ENCODE measurements at regions not wholly inside any gene's neighbourhood (a gene's known extent, or its start where the extent isn't known, plus 50 kb on each side); places are given as distances from the start of the nearest gene placed in this dataset.

DNA sequence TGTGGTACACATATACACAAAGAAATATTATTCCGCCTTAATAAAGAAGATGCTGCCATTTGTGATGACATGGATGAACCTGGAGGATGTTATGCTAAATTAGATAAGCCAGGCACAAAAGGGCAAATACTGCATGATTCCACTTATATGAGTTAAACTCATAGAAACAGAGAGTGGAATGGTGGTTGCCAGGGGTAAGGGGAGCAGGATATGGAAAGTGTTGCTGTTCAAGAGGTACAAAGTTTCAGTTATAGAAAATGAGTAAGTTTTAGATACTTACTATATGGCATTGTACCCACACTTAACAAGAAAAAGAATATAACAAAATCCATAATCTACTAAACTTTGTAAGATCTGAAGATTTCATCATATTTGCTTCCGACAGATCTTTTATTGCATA, 252.2 kb downstream of the SYK start:
- Mint-ChIP-seq H3K4me1 (ENCODE audit: low read depth, unreplicated experiment) (peaks cover 3% of the 10 kb centered on the region), H3K36me3 (ENCODE audit: low read depth, unreplicated experiment) (no peaks in the 10 kb centered on the region), H3K27ac (ENCODE audit: unreplicated experiment) (no peak overlapping the region), H3K4me3 (ENCODE audit: unreplicated experiment) (no peak overlapping the region), H3K9me3 (ENCODE audit: unreplicated experiment) (no peaks in the 10 kb centered on the region), H3K27me3 (ENCODE audit: low read depth, unreplicated experiment) (no peaks in the 10 kb centered on the region)
- no peaks in the 10 kb centered on the region for H3K79me2 ChIP-seq (ENCODE audit: insufficient read depth, low read length)
- FAIRE-seq (no peak), DNase-seq (ENCODE audit: low read depth) (no peak)
- H2AFZ ChIP-seq (ENCODE audit: low read depth, low read length) = no peak overlapping the region
- no peak overlapping the region for H3K27ac ChIP-seq (ENCODE audit: low read depth, low read length)
- peaks cover 3% of the 10 kb centered on the region for H3K4me1 ChIP-seq (ENCODE audit: insufficient read depth, low read length)
- TF ChIP-seq EZH2 (IDR thresholded peaks at IDR 0.05; ENCODE audit: insufficient read depth, low read length) = no peak
- TF ChIP-seq, protein P1, sequence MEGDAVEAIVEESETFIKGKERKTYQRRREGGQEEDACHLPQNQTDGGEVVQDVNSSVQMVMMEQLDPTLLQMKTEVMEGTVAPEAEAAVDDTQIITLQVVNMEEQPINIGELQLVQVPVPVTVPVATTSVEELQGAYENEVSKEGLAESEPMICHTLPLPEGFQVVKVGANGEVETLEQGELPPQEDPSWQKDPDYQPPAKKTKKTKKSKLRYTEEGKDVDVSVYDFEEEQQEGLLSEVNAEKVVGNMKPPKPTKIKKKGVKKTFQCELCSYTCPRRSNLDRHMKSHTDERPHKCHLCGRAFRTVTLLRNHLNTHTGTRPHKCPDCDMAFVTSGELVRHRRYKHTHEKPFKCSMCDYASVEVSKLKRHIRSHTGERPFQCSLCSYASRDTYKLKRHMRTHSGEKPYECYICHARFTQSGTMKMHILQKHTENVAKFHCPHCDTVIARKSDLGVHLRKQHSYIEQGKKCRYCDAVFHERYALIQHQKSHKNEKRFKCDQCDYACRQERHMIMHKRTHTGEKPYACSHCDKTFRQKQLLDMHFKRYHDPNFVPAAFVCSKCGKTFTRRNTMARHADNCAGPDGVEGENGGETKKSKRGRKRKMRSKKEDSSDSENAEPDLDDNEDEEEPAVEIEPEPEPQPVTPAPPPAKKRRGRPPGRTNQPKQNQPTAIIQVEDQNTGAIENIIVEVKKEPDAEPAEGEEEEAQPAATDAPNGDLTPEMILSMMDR (IDR thresholded peaks at IDR 0.05; ENCODE audit: insufficient read depth, low read depth, low read length) = no peak
- no peak overlapping the region for H3K4me3 ChIP-seq (ENCODE audit: insufficient read depth, low read depth, low read length)
- no peaks in the 10 kb centered on the region for H3K36me3 ChIP-seq (ENCODE audit: insufficient read depth, low read length)
- no peak overlapping the region for H3K4me2 ChIP-seq (ENCODE audit: low read length)
- H3K9ac ChIP-seq (ENCODE audit: low read length) = no peak overlapping the region
- H3K9me3 ChIP-seq (ENCODE audit: insufficient read depth, low read depth, low read length) = no peaks in the 10 kb centered on the region
- no peaks in the 10 kb centered on the region for H4K20me1 ChIP-seq (ENCODE audit: insufficient read depth, low read length)
- H3K27me3 ChIP-seq (ENCODE audit: insufficient read depth, low read length) = no peaks in the 10 kb centered on the region

- TF ChIP-seq EZH2 (IDR thresholded peaks at IDR 0.05; ENCODE audit: insufficient read depth, low read length) = no peak
- TF ChIP-seq, protein P1 (IDR thresholded peaks at IDR 0.05; ENCODE audit: insufficient read depth, low read depth, low read length) = no peak
These were observed 254.2 kb downstream of the SYK start for GRCh38 chr9:91055845-91056244.

GRCh38 chr9:91056486-91056885, 254.9 kb downstream of the SYK start:
- TF ChIP-seq, protein P1 (IDR thresholded peaks at IDR 0.05; ENCODE audit: insufficient read depth, low read depth, low read length) = no peak
- TF ChIP-seq EZH2 (IDR thresholded peaks at IDR 0.05; ENCODE audit: insufficient read depth, low read length) = no peak
- no peaks in the 10 kb centered on the region for H3K9me3 ChIP-seq (ENCODE audit: insufficient read depth, low read depth, low read length)
- no peak for FAIRE-seq
- no peak for DNase-seq (ENCODE audit: low read depth)
- H3K27me3 ChIP-seq (ENCODE audit: insufficient read depth, low read length) = no peaks in the 10 kb centered on the region
- Mint-ChIP-seq H3K4me1 (ENCODE audit: low read depth, unreplicated experiment) (peaks cover 11% of the 10 kb centered on the region), H3K27ac (ENCODE audit: unreplicated experiment) (no peak overlapping the region), H3K36me3 (ENCODE audit: low read depth, unreplicated experiment) (no peaks in the 10 kb centered on the region), H3K27me3 (ENCODE audit: low read depth, unreplicated experiment) (no peaks in the 10 kb centered on the region), H3K9me3 (ENCODE audit: unreplicated experiment) (no peaks in the 10 kb centered on the region), H3K4me3 (ENCODE audit: unreplicated experiment) (no peak overlapping the region)
- H3K4me3 ChIP-seq (ENCODE audit: insufficient read depth, low read depth, low read length) = no peak overlapping the region
- H3K4me2 ChIP-seq (ENCODE audit: low read length) = no peak overlapping the region
- no peak overlapping the region for H3K9ac ChIP-seq (ENCODE audit: low read length)
- H2AFZ ChIP-seq (ENCODE audit: low read depth, low read length) = no peak overlapping the region
- no peaks in the 10 kb centered on the region for H3K79me2 ChIP-seq (ENCODE audit: insufficient read depth, low read length)
- H3K36me3 ChIP-seq (ENCODE audit: insufficient read depth, low read length) = no peaks in the 10 kb centered on the region
- H4K20me1 ChIP-seq (ENCODE audit: insufficient read depth, low read length) = no peaks in the 10 kb centered on the region
- H3K27ac ChIP-seq (ENCODE audit: low read depth, low read length) = no peak overlapping the region
- H3K4me1 ChIP-seq (ENCODE audit: insufficient read depth, low read length) = peaks cover 18% of the 10 kb centered on the region

More at GRCh38 chr9:91055845-91056244, 254.2 kb downstream of the SYK start:
- H3K9ac ChIP-seq (ENCODE audit: low read length) = no peak overlapping the region
- Mint-ChIP-seq H3K4me3 (ENCODE audit: unreplicated experiment) (no peak overlapping the region), H3K4me1 (ENCODE audit: low read depth, unreplicated experiment) (peaks cover 9% of the 10 kb centered on the region), H3K27ac (ENCODE audit: unreplicated experiment) (no peak overlapping the region), H3K36me3 (ENCODE audit: low read depth, unreplicated experiment) (no peaks in the 10 kb centered on the region), H3K27me3 (ENCODE audit: low read depth, unreplicated experiment) (no peaks in the 10 kb centered on the region), H3K9me3 (ENCODE audit: unreplicated experiment) (no peaks in the 10 kb centered on the region)
- H3K27me3 ChIP-seq (ENCODE audit: insufficient read depth, low read length) = no peaks in the 10 kb centered on the region
- DNase-seq (ENCODE audit: low read depth) (no peak), FAIRE-seq (no peak)
- H3K79me2 ChIP-seq (ENCODE audit: insufficient read depth, low read length) = no peaks in the 10 kb centered on the region
- H2AFZ ChIP-seq (ENCODE audit: low read depth, low read length) = no peak overlapping the region
- H3K4me2 ChIP-seq (ENCODE audit: low read length) = no peak overlapping the region
- no peaks in the 10 kb centered on the region for H3K36me3 ChIP-seq (ENCODE audit: insufficient read depth, low read length)
- no peaks in the 10 kb centered on the region for H3K9me3 ChIP-seq (ENCODE audit: insufficient read depth, low read depth, low read length)
- H3K27ac ChIP-seq (ENCODE audit: low read depth, low read length) = no peak overlapping the region
- H3K4me3 ChIP-seq (ENCODE audit: insufficient read depth, low read depth, low read length) = no peak overlapping the region
- no peaks in the 10 kb centered on the region for H4K20me1 ChIP-seq (ENCODE audit: insufficient read depth, low read length)
- peaks cover 13% of the 10 kb centered on the region for H3K4me1 ChIP-seq (ENCODE audit: insufficient read depth, low read length)

Data from astrocyte (in vitro differentiated cells and primary cell).